ENCODE measurements at regions not wholly inside any gene's neighbourhood (a gene's known extent, or its start where the extent isn't known, plus 50 kb on each side); places are given as distances from the start of the nearest gene placed in this dataset.

DNA sequence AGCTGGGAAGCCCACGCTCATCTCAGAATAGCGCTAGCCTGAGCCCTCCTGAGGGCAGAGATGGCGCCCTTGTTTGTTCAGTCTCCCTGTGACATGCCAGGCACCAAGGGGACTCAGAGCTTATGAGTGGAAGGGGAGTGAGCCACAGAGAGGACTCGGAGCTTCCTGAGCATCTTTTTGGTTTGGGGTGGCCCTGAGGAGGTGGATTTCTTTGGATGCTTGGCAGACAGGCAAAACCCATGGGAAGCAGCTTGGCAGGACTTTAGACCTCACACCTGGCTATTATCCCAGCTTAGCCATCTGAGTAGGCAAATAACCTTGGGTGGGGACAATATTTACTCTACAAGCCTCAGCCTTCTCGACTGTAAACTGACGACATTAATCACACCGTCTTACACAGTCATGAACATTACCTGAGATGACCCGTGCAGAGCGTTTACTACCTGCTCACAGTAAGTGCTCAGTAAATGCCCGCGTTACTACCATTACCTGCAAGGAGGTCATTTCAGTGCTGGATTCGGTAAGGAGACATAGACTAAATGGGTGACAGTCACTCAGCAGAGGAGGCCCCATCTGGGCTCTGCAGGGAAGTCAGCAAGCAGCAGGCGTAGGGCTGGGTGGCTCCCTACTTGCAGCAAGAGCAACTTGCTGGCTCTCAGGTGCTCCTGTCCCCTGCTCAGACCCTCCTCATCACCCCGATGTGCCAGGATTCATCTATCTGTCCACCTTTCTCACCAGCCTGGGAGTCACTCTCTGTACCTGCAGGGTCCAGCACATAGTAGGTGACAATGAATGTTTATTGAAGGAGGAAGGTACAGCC is 54.9 kb downstream of the KLHDC7A start:
- H3K9me3 ChIP-seq (ENCODE audit: control insufficient read depth, insufficient read depth, low read length): no peaks in the 10 kb centered on the region
- no peaks in the 10 kb centered on the region for H3K4me1 ChIP-seq (ENCODE audit: control insufficient read depth, insufficient read depth, low read length)
- H3K27me3 ChIP-seq (ENCODE audit: control insufficient read depth, insufficient read depth, low read length): no peaks in the 10 kb centered on the region
- H3K4me3 ChIP-seq (ENCODE audit: low read length): no peak overlapping the region
- H3K27ac ChIP-seq (ENCODE audit: low read length): no peak overlapping the region
- no peaks in the 10 kb centered on the region for H3K36me3 ChIP-seq (ENCODE audit: control insufficient read depth, insufficient read depth, low read length)
- no CpG with 5 or more reads among the region's 14 CpGs for WGBS (ENCODE audit: insufficient coverage, insufficient read length)
- no peak for DNase-seq (ENCODE audit: low read depth, low spot score)

DNA sequence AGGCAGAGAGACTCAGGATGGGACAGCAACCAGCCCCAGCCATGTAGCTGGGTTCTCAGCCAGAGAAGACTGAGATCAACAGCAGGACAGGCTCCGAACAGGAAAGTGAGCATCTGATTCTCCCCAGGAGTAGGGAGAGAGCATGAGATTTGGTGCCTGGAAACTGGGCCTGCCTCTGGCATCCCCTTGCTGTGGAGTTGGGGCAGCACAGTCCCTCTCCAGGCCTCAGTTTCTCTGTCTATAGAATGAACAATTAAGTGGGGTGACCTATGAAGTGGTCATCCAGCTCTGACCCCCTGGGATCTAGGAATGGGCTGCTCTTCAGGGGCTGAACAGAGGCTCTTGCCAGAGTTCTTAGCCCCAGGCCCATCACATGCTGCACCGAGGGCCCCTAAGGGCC is 55.6 kb downstream of the KLHDC7A start:
- no CpG with 5 or more reads among the region's 2 CpGs for WGBS (ENCODE audit: insufficient coverage, insufficient read length)
- no peak for DNase-seq (ENCODE audit: low read depth, low spot score)
- Histone ChIP-seq H3K27me3 (ENCODE audit: control insufficient read depth, insufficient read depth, low read length) (no peaks in the 10 kb centered on the region), H3K4me3 (ENCODE audit: low read length) (no peak overlapping the region), H3K27ac (ENCODE audit: low read length) (no peak overlapping the region), H3K9me3 (ENCODE audit: control insufficient read depth, insufficient read depth, low read length) (no peaks in the 10 kb centered on the region), H3K4me1 (ENCODE audit: control insufficient read depth, insufficient read depth, low read length) (no peaks in the 10 kb centered on the region), H3K36me3 (ENCODE audit: control insufficient read depth, insufficient read depth, low read length) (no peaks in the 10 kb centered on the region)

DNA sequence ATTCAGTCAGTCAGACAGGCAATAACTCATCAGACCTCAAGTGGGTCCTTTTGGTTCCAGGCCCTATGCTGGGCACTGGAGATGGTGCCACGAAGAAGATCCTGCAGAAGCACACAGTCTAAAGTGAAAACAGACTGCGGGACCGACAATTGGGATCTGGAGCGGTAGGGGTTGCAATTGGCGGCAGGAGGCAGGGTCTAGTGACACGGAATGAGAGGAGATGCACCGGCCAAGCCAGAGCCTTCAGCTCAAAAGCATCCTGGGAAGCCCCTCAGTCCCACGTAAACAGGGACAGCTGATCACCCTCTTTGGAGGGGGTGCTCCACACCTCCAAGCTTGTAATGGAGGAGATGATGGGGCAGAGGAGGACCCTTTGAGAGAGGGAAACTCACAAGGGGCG is 56.2 kb downstream of the KLHDC7A start:
- no peak overlapping the region for H3K27ac ChIP-seq (ENCODE audit: low read length)

DNA sequence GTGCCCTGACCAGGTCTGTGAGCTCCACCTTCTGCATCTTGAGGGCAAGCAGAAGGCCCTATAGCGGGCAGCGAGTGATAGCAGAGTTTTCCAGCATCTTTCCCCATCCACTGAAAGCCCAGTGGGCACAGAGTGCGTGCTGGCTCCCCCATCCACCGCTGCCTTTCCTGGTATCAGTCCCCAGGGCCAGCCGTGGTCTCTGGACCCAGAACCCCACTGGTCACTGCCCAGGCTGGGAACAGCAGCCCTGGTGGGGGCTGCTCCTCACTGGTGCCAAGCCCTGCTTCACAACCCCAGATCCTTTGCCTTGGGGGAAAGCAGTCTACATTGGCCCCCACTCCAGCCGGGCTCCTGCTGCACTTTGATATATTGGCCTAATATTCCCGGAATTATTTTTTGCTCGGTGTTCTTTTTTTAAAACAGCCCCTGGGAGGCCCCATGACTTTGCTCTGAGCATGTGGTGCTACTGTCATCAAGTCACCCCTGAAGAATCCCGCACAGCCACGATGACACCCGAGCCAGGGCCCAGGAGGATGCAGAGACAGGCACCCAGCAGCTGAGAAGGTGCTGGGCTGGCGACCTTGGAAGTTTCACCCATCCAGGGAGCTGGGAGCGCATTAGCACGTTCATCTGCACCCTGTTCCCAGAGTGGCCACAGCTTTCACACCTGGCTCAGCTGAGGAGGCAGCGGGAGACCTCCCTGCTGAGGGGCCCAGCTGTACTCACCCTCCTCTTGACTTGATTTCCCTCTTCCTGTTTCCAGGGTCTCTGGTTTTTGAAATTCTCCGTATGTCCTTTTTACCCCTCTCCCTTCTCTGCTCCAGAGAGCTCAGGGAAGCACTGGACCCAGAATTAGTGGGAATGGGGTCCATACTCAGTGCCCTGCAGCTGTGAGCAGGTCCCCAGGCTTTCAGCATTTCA is 56.9 kb downstream of the KLHDC7A start:
- Histone ChIP-seq H3K4me3 (ENCODE audit: low read length) (no peak overlapping the region), H3K4me1 (ENCODE audit: control insufficient read depth, insufficient read depth, low read length) (no peaks in the 10 kb centered on the region), H3K9me3 (ENCODE audit: control insufficient read depth, insufficient read depth, low read length) (no peaks in the 10 kb centered on the region), H3K36me3 (ENCODE audit: control insufficient read depth, insufficient read depth, low read length) (no peaks in the 10 kb centered on the region), H3K27ac (ENCODE audit: low read length) (no peak overlapping the region), H3K27me3 (ENCODE audit: control insufficient read depth, insufficient read depth, low read length) (no peaks in the 10 kb centered on the region)
- WGBS (ENCODE audit: insufficient coverage, insufficient read length): no CpG with 5 or more reads among the region's 16 CpGs
- DNase-seq (ENCODE audit: low read depth, low spot score): no peak

More for the DNA sequence above, 56.2 kb downstream of the KLHDC7A start:
- H3K36me3 ChIP-seq (ENCODE audit: control insufficient read depth, insufficient read depth, low read length): no peaks in the 10 kb centered on the region
- H3K9me3 ChIP-seq (ENCODE audit: control insufficient read depth, insufficient read depth, low read length): no peaks in the 10 kb centered on the region
- no CpG with 5 or more reads among the region's 9 CpGs for WGBS (ENCODE audit: insufficient coverage, insufficient read length)
- no peak overlapping the region for H3K4me3 ChIP-seq (ENCODE audit: low read length)
- no peak for DNase-seq (ENCODE audit: low read depth, low spot score)
- no peaks in the 10 kb centered on the region for H3K4me1 ChIP-seq (ENCODE audit: control insufficient read depth, insufficient read depth, low read length)
- no peaks in the 10 kb centered on the region for H3K27me3 ChIP-seq (ENCODE audit: control insufficient read depth, insufficient read depth, low read length)

DNA sequence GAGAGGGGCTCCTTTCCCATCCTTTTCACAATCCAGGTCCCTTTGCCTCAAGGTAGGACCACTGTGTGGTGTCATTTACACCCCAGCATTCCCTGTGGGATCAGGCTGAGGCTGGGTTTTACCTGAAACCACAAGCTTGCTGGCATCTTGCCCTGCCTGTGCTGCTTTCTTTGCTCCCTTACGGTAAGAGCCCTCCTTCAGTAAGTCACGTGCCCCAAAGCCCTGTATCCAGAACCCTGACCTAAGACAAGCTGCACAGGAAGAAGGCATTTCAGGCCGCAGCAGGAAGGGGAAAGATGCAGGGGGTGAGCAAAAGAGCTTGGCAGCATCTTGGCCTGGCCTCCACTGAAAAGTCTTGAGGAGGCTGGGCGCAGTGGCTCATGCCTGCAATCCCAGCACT is 58.4 kb downstream of the KLHDC7A start:
- no peaks in the 10 kb centered on the region for H3K36me3 ChIP-seq (ENCODE audit: control insufficient read depth, insufficient read depth, low read length)
- H3K27me3 ChIP-seq (ENCODE audit: control insufficient read depth, insufficient read depth, low read length): no peaks in the 10 kb centered on the region
- H3K27ac ChIP-seq (ENCODE audit: low read length): no peak overlapping the region
- no CpG with 5 or more reads among the region's 4 CpGs for WGBS (ENCODE audit: insufficient coverage, insufficient read length)
- no peak overlapping the region for H3K4me3 ChIP-seq (ENCODE audit: low read length)
- no peaks in the 10 kb centered on the region for H3K4me1 ChIP-seq (ENCODE audit: control insufficient read depth, insufficient read depth, low read length)
- H3K9me3 ChIP-seq (ENCODE audit: control insufficient read depth, insufficient read depth, low read length): no peaks in the 10 kb centered on the region
- DNase-seq (ENCODE audit: low read depth, low spot score): no peak

DNA sequence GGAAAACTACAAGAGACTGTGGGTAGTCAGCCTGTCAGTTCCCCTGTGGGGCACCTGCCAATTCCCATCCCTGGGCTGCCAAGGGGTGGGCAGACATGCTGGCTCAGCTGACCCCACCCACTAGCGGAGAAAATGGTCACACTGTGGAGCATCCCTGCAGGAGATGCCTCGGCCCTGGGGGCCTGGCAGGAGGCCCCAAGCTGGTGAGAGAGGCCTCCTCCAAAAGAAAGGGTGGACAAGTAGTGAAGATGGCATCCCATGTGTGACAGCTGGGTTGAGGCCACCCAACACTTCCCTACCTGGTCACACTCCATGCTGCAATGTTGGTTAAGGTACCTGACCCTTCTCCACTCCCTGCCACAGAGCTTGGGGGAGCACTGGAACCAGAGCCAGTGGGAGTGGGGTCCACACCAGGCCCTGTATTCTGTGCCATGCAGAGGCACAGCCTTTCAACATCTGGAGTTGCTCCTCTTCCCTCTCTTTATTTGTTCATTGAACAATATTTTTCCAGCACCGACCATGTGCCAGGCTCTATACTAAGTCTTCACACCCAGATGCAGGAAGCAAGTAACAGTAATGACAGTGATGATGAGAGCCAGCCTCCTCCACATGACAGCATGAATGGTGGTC is 59.5 kb downstream of the KLHDC7A start:
- H3K9me3 ChIP-seq (ENCODE audit: control insufficient read depth, insufficient read depth, low read length): no peaks in the 10 kb centered on the region
- H3K4me3 ChIP-seq (ENCODE audit: low read length): no peak overlapping the region
- DNase-seq (ENCODE audit: low read depth, low spot score): no peak
- no peaks in the 10 kb centered on the region for H3K27me3 ChIP-seq (ENCODE audit: control insufficient read depth, insufficient read depth, low read length)
- no CpG with 5 or more reads among the region's 3 CpGs for WGBS (ENCODE audit: insufficient coverage, insufficient read length)
- no peaks in the 10 kb centered on the region for H3K36me3 ChIP-seq (ENCODE audit: control insufficient read depth, insufficient read depth, low read length)
- H3K4me1 ChIP-seq (ENCODE audit: control insufficient read depth, insufficient read depth, low read length): no peaks in the 10 kb centered on the region
- no peak overlapping the region for H3K27ac ChIP-seq (ENCODE audit: low read length)

DNA sequence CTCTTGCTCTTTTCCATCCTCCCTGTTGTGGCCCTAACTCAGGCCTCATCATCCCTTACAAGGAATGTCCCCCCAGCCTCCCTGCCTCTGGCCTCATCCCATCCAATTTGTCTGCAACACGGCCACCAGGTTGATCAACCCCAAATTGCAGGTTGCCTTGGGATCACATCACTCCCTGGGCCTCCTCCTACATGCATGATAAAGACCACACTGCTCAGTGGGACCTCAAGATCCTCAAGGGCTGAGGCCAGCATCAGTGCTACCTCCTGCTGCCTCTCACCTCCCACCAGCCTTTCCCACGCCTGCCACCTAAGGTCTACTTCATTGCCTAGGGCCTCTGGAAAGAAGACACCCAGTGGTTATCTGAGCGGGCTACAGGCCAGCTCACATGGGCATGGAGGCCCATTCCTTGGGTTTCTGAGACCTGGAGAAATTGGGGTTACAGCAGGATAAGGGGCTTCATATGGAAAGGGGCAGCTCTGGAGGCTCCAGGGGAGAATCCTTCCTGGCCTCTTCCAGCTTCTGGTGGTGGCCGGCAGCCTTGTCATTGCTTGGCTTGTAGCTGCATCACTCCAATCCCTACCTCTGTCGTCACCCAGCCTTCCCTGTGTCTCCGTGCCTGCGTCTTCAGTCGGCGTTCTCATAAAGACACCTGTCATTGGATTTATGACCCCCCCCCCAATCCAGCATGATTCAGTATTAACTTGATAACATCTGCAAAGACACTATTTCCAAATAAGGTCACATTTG is 60.5 kb downstream of the KLHDC7A start:
- Histone ChIP-seq H3K9me3 (ENCODE audit: control insufficient read depth, insufficient read depth, low read length) (no peaks in the 10 kb centered on the region), H3K4me3 (ENCODE audit: low read length) (no peak overlapping the region), H3K4me1 (ENCODE audit: control insufficient read depth, insufficient read depth, low read length) (no peaks in the 10 kb centered on the region), H3K27me3 (ENCODE audit: control insufficient read depth, insufficient read depth, low read length) (no peaks in the 10 kb centered on the region), H3K36me3 (ENCODE audit: control insufficient read depth, insufficient read depth, low read length) (no peaks in the 10 kb centered on the region), H3K27ac (ENCODE audit: low read length) (no peak overlapping the region)
- no peak for DNase-seq (ENCODE audit: low read depth, low spot score)
- no CpG with 5 or more reads among the region's 9 CpGs for WGBS (ENCODE audit: insufficient coverage, insufficient read length)

DNA sequence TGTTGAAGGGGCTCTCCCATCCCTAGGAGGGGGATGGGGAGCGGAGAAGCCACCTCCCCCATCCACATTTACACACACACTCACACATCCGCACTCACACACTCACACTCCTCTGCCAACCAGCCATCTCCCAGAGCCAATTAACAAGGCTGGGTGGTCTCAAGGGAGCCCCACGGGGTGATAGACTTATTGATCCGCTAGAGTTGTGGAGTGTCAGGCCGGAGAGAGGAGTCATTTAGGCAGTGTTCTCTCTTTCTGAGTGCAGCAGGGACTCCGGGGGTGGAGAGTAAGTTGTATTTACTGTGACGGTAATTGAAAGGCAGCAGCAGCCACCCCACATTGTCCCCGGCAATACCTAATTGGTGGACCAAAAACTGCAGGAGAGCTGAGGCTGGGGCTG is 61.6 kb downstream of the KLHDC7A start:
- Histone ChIP-seq H3K36me3 (ENCODE audit: control insufficient read depth, insufficient read depth, low read length) (no peaks in the 10 kb centered on the region), H3K27ac (ENCODE audit: low read length) (no peak overlapping the region), H3K27me3 (ENCODE audit: control insufficient read depth, insufficient read depth, low read length) (no peaks in the 10 kb centered on the region), H3K4me3 (ENCODE audit: low read length) (no peak overlapping the region), H3K4me1 (ENCODE audit: control insufficient read depth, insufficient read depth, low read length) (peaks cover 2% of the 10 kb centered on the region; the same call in 1 of the 2 replicates), H3K9me3 (ENCODE audit: control insufficient read depth, insufficient read depth, low read length) (no peaks in the 10 kb centered on the region)
- no peak for DNase-seq (ENCODE audit: low read depth, low spot score)
- no CpG with 5 or more reads among the region's 8 CpGs for WGBS (ENCODE audit: insufficient coverage, insufficient read length)

DNA sequence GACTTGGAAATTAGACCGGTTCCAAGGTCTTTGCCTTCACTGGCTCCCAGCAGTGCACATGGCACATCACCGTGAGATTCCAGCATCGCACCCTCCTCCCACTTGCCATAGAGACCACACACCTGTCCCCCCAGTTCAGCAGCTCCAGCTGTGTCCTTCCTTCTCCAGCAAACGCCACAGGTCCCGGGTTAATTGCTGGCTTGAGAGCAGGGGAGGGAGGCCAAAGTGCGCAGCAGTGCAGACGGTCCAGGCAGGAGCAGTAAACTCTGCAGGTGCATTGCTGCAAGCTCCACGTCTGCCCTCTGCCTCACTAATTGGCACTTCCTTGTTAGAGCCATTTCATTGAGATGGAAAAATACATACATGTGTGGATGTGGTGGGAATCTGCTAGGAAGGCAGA is 65.3 kb downstream of the KLHDC7A start:
- H3K4me1 ChIP-seq (ENCODE audit: control insufficient read depth, insufficient read depth, low read length): peaks cover 5% of the 10 kb centered on the region; the same call in 1 of the 2 replicates
- no peak overlapping the region for H3K27ac ChIP-seq (ENCODE audit: low read length)
- H3K9me3 ChIP-seq (ENCODE audit: control insufficient read depth, insufficient read depth, low read length): no peaks in the 10 kb centered on the region
- no CpG with 5 or more reads among the region's 8 CpGs for WGBS (ENCODE audit: insufficient coverage, insufficient read length)
- no peaks in the 10 kb centered on the region for H3K27me3 ChIP-seq (ENCODE audit: control insufficient read depth, insufficient read depth, low read length)
- no peak overlapping the region for H3K4me3 ChIP-seq (ENCODE audit: low read length)
- H3K36me3 ChIP-seq (ENCODE audit: control insufficient read depth, insufficient read depth, low read length): no peaks in the 10 kb centered on the region
- DNase-seq (ENCODE audit: low read depth, low spot score): no peak

DNA sequence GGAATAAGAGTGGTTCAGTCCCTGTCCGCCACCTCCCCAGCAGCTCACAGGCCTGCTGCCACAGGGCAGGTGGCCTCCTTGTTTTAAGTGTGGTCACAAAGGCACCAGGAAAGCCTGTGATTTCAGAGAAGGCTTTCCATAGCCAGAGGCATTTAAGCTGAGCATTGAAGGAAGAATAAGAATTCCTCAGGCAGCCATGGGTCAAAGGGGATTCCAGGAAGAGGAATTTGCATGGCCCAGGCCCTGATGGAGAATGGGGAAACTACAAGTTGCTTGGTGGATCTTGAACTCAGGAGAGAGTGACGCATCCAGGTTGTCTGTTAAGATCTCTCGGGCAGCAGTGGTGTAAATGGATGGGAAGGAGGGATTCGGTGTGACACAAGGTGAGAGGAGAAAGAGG is 66.7 kb downstream of the KLHDC7A start:
- Histone ChIP-seq H3K36me3 (ENCODE audit: control insufficient read depth, insufficient read depth, low read length) (no peaks in the 10 kb centered on the region), H3K27ac (ENCODE audit: low read length) (no peak overlapping the region), H3K27me3 (ENCODE audit: control insufficient read depth, insufficient read depth, low read length) (no peaks in the 10 kb centered on the region), H3K4me3 (ENCODE audit: low read length) (no peak overlapping the region), H3K4me1 (ENCODE audit: control insufficient read depth, insufficient read depth, low read length) (peaks cover 5% of the 10 kb centered on the region; the same call in 1 of the 2 replicates), H3K9me3 (ENCODE audit: control insufficient read depth, insufficient read depth, low read length) (no peaks in the 10 kb centered on the region)
- DNase-seq (ENCODE audit: low read depth, low spot score): no peak
- no CpG with 5 or more reads among the region's 4 CpGs for WGBS (ENCODE audit: insufficient coverage, insufficient read length)
